Body of pancreas (tissue), 4 donors: ENCODE measurements at regions not wholly inside any gene's neighbourhood (a gene's known extent, or its start where the extent isn't known, plus 50 kb on each side); places are given as distances from the start of the nearest gene placed in this dataset.

Experiments
- CTCF ChIP-seq, 7 experiments: fragments of 450-650 bp in 4 of 7; fragments of 200-600 bp in 3 of 7; sonication (generic) in 3 of 7; IDR thresholded peaks; one replicate each; pipeline ENCODE4 v1.5.1; 2016 to 2019; ENCODE audit warnings: antibody characterized with exemption in 7 of 7
- POLR2A ChIP-seq, 3 donors: fragments of 450-650 bp; IDR thresholded peaks; one replicate each; pipeline ENCODE4 v1.6.1; 2016; ENCODE audit warnings: antibody characterized with exemption in 3 of 3, mild to moderate bottlenecking in 2 of 3

GRCh38 chr10:10056961-10057360 is 960.7 kb upstream of the CELF2 start:
- TF ChIP-seq CTCF (IDR thresholded peaks at IDR 0.05), result no peak
- TF ChIP-seq POLR2A (IDR thresholded peaks at IDR 0.05), result no peak
